ENCODE measurements at regions not wholly inside any gene's neighbourhood (a gene's known extent, or its start where the extent isn't known, plus 50 kb on each side); places are given as distances from the start of the nearest gene placed in this dataset.

- H3K4me3 ChIP-seq (ENCODE audit: low read depth, low read length) = peak overlapping the region; percentile 36
- TF ChIP-seq CTCF (IDR thresholded peaks at IDR 0.05; ENCODE audit: insufficient read depth, low read depth, low read length) = peak; percentile 95
- DNase-seq (ENCODE audit: low read depth) = peak; percentile 84
These were observed 53.8 kb downstream of the IER5 start for GRCh38 chr1:181142096-181142958.

GRCh38 chr1:181143102-181143859 is 54.8 kb downstream of the IER5 start:
- no peak overlapping the region for H3K4me3 ChIP-seq (ENCODE audit: low read depth, low read length)
- no peak for TF ChIP-seq CTCF (IDR thresholded peaks at IDR 0.05; ENCODE audit: insufficient read depth, low read depth, low read length)
- DNase-seq (ENCODE audit: low read depth) = no peak

GRCh38 chr1:181144238-181144637 is 55.7 kb downstream of the IER5 start:
- no peak overlapping the region for H3K4me3 ChIP-seq (ENCODE audit: low read depth, low read length)
- no peak for DNase-seq (ENCODE audit: low read depth)
- TF ChIP-seq CTCF (IDR thresholded peaks at IDR 0.05; ENCODE audit: insufficient read depth, low read depth, low read length) = no peak

GRCh38 chr1:181148636-181149035 is 60.1 kb downstream of the IER5 start:
- TF ChIP-seq CTCF (IDR thresholded peaks at IDR 0.05; ENCODE audit: insufficient read depth, low read depth, low read length) = no peak
- no peak overlapping the region for H3K4me3 ChIP-seq (ENCODE audit: low read depth, low read length)
- DNase-seq (ENCODE audit: low read depth) = no peak

GRCh38 chr1:181149326-181150125 is 61.0 kb downstream of the IER5 start:
- H3K4me3 ChIP-seq (ENCODE audit: low read depth, low read length) = no peak overlapping the region
- TF ChIP-seq CTCF (IDR thresholded peaks at IDR 0.05; ENCODE audit: insufficient read depth, low read depth, low read length) = no peak
- no peak for DNase-seq (ENCODE audit: low read depth)

GRCh38 chr1:181150273-181150672 is 61.8 kb downstream of the IER5 start:
- H3K4me3 ChIP-seq (ENCODE audit: low read depth, low read length) = no peak overlapping the region
- DNase-seq (ENCODE audit: low read depth) = no peak
- no peak for TF ChIP-seq CTCF (IDR thresholded peaks at IDR 0.05; ENCODE audit: insufficient read depth, low read depth, low read length)

Data from fibroblast of villous mesenchyme (primary cell).